ENCODE measurements at regions not wholly inside any gene's neighbourhood (a gene's known extent, or its start where the extent isn't known, plus 50 kb on each side); places are given as distances from the start of the nearest gene placed in this dataset.
"Not testable (repeated sequence)": the region's sequence is repeated elsewhere in the genome, so short reads cannot be mapped to it uniquely, and the experiment has no call there.

DNA sequence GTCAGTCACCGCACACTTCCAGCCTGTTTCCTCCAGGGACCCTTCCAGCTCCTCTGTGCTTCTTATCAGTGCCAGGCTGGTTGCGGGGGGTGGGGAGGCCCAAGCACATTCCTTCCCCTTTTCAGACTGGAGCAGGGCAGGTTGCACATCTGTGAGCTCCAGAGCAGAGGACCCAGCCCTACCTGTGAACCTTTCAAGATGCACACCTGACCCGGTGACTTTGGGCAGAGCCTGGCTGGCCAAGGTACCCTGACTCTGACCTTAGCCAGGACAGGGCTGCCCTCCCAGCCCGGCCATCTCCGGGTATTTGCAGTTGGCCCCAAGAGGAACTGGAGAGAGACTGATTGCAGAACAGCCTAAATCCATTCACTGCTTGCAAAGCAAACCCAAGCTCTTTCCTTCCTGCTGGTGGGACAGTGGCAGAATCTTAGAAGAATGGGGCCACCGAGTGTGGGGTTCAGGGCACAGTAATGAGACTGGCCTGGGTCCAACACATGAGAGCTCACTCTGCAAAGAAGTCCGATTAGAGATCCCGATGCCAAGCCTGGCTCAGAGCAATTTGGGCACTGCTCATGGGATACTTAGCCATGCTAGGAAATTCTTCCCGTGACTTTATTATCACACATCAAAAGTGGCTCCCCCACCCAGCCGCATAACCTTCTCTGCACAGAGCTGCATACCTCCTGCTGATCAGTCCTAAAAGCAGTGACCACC, 64.7 kb upstream of the CCND1 start:
- H3K4me3 Mint-ChIP-seq, result no peak overlapping the region
- no peaks in the 10 kb centered on the region for H3K4me1 Mint-ChIP-seq
- intact Hi-C loops (cut with micrococcal nuclease), result no loop called here
- no peaks in the 10 kb centered on the region for H3K9me3 Mint-ChIP-seq
- no peak for DNase-seq
- no peak overlapping the region for H3K27ac Mint-ChIP-seq
- no peaks in the 10 kb centered on the region for H3K36me3 Mint-ChIP-seq (ENCODE audit: low read depth)
- H3K27me3 Mint-ChIP-seq, result peaks cover 22% of the 10 kb centered on the region

DNA sequence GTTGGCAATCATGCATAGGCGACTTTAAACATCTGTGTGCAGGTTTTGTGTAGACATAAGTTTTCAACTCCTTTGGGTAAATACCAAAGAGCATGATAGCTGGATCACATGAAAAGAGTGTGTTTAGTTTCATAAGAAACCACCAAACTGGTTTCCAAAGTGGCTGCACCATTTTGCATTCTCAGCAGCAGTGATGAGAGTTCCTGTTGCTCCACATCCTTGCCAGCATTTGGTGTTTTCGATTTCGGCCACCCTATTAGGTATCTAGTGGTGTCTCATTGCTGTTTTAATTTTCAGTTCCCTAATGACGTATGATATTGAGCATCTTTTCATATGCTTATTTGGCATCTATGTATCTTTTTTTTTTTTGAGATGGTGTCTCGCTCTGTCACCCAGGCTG, 62.8 kb upstream of the CCND1 start:
- Mint-ChIP-seq H3K9me3 (no peaks in the 10 kb centered on the region), H3K36me3 (ENCODE audit: low read depth) (no peaks in the 10 kb centered on the region), H3K27me3 (peaks cover 20% of the 10 kb centered on the region), H3K27ac (no peak overlapping the region), H3K4me1 (no peaks in the 10 kb centered on the region), H3K4me3 (no peak overlapping the region)
- intact Hi-C loops (cut with micrococcal nuclease), result no loop called here
- no peak for DNase-seq

- DNase-seq, result no peak
- H3K4me3 Mint-ChIP-seq, result no peak overlapping the region
- no peaks in the 10 kb centered on the region for H3K9me3 Mint-ChIP-seq
- no peaks in the 10 kb centered on the region for H3K36me3 Mint-ChIP-seq (ENCODE audit: low read depth)
- no peak overlapping the region for H3K27ac Mint-ChIP-seq
- no peaks in the 10 kb centered on the region for H3K4me1 Mint-ChIP-seq
- peaks cover 22% of the 10 kb centered on the region for H3K27me3 Mint-ChIP-seq
- intact Hi-C loops (cut with micrococcal nuclease), result no loop called here
Observed at GRCh38 chr11:69580529-69580928, 60.4 kb upstream of the CCND1 start.

- no peak for DNase-seq
- H3K27me3 Mint-ChIP-seq, result peaks cover 10% of the 10 kb centered on the region
- H3K27ac Mint-ChIP-seq, result no peak overlapping the region
- no peak overlapping the region for H3K4me3 Mint-ChIP-seq
- intact Hi-C loops (cut with micrococcal nuclease), result no loop called here
- H3K4me1 Mint-ChIP-seq, result no peaks in the 10 kb centered on the region
- H3K9me3 Mint-ChIP-seq, result no peaks in the 10 kb centered on the region
- no peaks in the 10 kb centered on the region for H3K36me3 Mint-ChIP-seq (ENCODE audit: low read depth)
Observed at GRCh38 chr11:69582756-69583467, 58.0 kb upstream of the CCND1 start.

GRCh38 chr11:69584160-69584559, 56.8 kb upstream of the CCND1 start:
- intact Hi-C loops (cut with micrococcal nuclease), result no loop called here
- H3K27ac Mint-ChIP-seq, result no peak overlapping the region

GRCh38 chr11:69585385-69585784, 55.6 kb upstream of the CCND1 start:
- no peaks in the 10 kb centered on the region for H3K4me1 Mint-ChIP-seq
- H3K4me3 Mint-ChIP-seq, result no peak overlapping the region
- H3K27ac Mint-ChIP-seq, result no peak overlapping the region
- H3K9me3 Mint-ChIP-seq, result no peaks in the 10 kb centered on the region
- peaks cover 14% of the 10 kb centered on the region for H3K27me3 Mint-ChIP-seq
- no peak for DNase-seq
- intact Hi-C loops (cut with micrococcal nuclease), result no loop called here
- H3K36me3 Mint-ChIP-seq (ENCODE audit: low read depth), result no peaks in the 10 kb centered on the region

More at GRCh38 chr11:69584160-69584559, 56.8 kb upstream of the CCND1 start:
- Mint-ChIP-seq H3K36me3 (ENCODE audit: low read depth) (no peaks in the 10 kb centered on the region), H3K9me3 (no peaks in the 10 kb centered on the region), H3K27me3 (peaks cover 12% of the 10 kb centered on the region), H3K4me1 (no peaks in the 10 kb centered on the region), H3K4me3 (no peak overlapping the region)
- no peak for DNase-seq

- Mint-ChIP-seq H3K27ac (no peak overlapping the region), H3K27me3 (peaks cover 14% of the 10 kb centered on the region), H3K36me3 (ENCODE audit: low read depth) (no peaks in the 10 kb centered on the region), H3K4me1 (no peaks in the 10 kb centered on the region), H3K4me3 (no peak overlapping the region), H3K9me3 (no peaks in the 10 kb centered on the region)
- DNase-seq, result no peak
- intact Hi-C loops (cut with micrococcal nuclease), result no loop called here
Observed at GRCh38 chr11:69587454-69588090, 53.4 kb upstream of the CCND1 start.

- no peak overlapping the region for H3K4me3 Mint-ChIP-seq
- intact Hi-C loops (cut with micrococcal nuclease), result no loop called here
- H3K9me3 Mint-ChIP-seq, result no peaks in the 10 kb centered on the region
- H3K4me1 Mint-ChIP-seq, result no peaks in the 10 kb centered on the region
- no peak overlapping the region for H3K27ac Mint-ChIP-seq
- no peak for DNase-seq
- peaks cover 14% of the 10 kb centered on the region for H3K27me3 Mint-ChIP-seq
- no peaks in the 10 kb centered on the region for H3K36me3 Mint-ChIP-seq (ENCODE audit: low read depth)
Observed at GRCh38 chr11:69588270-69588669, 52.7 kb upstream of the CCND1 start.

- H3K9me3 Mint-ChIP-seq; H3K4me1 Mint-ChIP-seq; H3K4me3 Mint-ChIP-seq; H3K36me3 Mint-ChIP-seq (ENCODE audit: low read depth); H3K27me3 Mint-ChIP-seq; H3K27ac Mint-ChIP-seq; intact Hi-C loops (cut with micrococcal nuclease); DNase-seq: not testable (repeated sequence)
Observed at GRCh38 chr11:69590088-69590487, 50.9 kb upstream of the CCND1 start.
